Prostate gland (tissue), 2 donors: ENCODE measurements at regions not wholly inside any gene's neighbourhood (a gene's known extent, or its start where the extent isn't known, plus 50 kb on each side); places are given as distances from the start of the nearest gene placed in this dataset.

Source experiments
- POLR2A ChIP-seq: fragments of 450-650 bp; IDR thresholded peaks from one replicate; pipeline ENCODE4 v1.6.1; 2016; ENCODE audit warnings: antibody characterized with exemption, mild to moderate bottlenecking
- POLR2AphosphoS5 ChIP-seq: sonication (generic); formaldehyde crosslinking; IDR thresholded peaks from one replicate; pipeline ENCODE4 v1.6.1; 2017; ENCODE audit warnings: antibody characterized with exemption
- TF ChIP-seq, protein P1 (sequence below), 4 experiments: fragments of 200-600 bp in 2 of 4; fragments of 450-650 bp in 2 of 4; sonication (generic) in 2 of 4; IDR thresholded peaks; 1 replicate in 3 of 4; 2 replicates in 1 of 4; pipeline ENCODE4 v1.5.1; 2016 to 2019; ENCODE audit warnings: antibody characterized with exemption in 4 of 4, mild to moderate bottlenecking in 2 of 4, moderate library complexity in 2 of 4

DNA sequence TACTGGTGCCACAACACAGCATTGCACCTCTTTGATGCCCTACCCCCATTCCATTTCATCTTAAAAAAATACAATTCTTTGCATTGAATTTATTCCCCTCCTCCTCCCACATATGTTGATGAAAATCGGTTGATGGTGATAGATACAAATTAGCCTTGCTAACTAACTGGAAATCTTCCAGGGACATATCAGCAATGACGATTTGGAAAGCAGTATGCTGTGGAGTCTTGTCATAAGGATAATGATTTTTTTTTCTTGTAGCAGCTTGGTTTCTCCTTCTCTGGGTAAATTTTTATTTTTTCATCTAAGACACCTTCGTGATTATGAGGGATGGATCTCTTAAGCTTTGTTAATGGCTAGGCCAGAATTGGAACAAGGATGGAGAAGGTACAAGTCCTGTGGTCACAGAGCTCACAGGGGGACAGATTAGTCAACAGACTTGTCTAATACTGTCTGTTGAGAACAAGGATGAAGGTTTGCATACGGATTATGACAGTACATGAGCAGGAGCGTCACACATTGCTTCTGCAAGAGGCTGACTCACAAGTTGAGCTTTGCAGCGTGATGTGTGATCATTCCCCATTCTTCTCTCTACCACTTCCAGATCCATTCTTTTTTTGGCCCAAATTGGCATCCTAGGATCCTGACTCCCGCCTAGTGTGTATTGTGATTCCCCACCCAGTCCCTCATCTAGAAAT is 233.1 kb upstream of the FERMT1 start:
- TF ChIP-seq POLR2AphosphoS5 (no peak), POLR2A (no peak)
- TF ChIP-seq, protein P1, sequence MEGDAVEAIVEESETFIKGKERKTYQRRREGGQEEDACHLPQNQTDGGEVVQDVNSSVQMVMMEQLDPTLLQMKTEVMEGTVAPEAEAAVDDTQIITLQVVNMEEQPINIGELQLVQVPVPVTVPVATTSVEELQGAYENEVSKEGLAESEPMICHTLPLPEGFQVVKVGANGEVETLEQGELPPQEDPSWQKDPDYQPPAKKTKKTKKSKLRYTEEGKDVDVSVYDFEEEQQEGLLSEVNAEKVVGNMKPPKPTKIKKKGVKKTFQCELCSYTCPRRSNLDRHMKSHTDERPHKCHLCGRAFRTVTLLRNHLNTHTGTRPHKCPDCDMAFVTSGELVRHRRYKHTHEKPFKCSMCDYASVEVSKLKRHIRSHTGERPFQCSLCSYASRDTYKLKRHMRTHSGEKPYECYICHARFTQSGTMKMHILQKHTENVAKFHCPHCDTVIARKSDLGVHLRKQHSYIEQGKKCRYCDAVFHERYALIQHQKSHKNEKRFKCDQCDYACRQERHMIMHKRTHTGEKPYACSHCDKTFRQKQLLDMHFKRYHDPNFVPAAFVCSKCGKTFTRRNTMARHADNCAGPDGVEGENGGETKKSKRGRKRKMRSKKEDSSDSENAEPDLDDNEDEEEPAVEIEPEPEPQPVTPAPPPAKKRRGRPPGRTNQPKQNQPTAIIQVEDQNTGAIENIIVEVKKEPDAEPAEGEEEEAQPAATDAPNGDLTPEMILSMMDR (IDR thresholded peaks at IDR 0.05) = no peak
